ENCODE measurements at regions not wholly inside any gene's neighbourhood (a gene's known extent, or its start where the extent isn't known, plus 50 kb on each side); places are given as distances from the start of the nearest gene placed in this dataset.

DNA sequence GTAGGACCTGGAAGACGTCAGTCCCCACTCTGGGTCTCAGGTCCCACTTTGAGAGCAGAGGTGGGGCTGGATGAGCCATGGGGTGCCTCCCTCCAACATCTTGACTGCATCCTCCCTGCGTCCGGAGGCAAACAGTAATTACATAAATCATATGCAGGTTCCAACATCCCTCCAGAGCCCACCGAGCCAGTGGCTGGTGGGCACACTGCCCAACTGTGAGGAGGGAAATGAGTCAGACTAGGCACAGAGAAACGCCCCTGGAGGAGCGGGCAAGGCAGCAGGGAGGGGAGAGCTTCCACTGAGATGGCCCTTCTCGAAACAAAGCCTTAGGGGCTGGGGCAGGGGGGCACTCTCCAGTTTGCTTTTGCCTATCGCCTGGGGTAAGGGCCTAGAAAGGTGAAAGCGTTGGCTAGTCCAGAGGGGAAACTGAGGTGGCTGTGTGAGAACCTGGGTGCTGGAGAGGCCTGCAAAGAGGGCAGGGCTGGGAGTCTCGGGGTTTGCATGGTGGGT, 168.2 kb upstream of the MYCN start:
- Histone ChIP-seq H3K4me3 (ENCODE audit: low read length) (no peak overlapping the region), H3K27ac (ENCODE audit: low read length) (no peak overlapping the region), H3K36me3 (ENCODE audit: control insufficient read depth, insufficient read depth, low read length) (no peaks in the 10 kb centered on the region), H3K27me3 (ENCODE audit: control insufficient read depth, insufficient read depth, low read length) (no peaks in the 10 kb centered on the region), H3K9me3 (ENCODE audit: control insufficient read depth, insufficient read depth, low read length) (no peaks in the 10 kb centered on the region), H3K4me1 (ENCODE audit: control insufficient read depth, insufficient read depth, low read length) (no peaks in the 10 kb centered on the region)
- no peaks in the 10 kb centered on the region for H3K9me3 Mint-ChIP-seq
- TF ChIP-seq, protein P1, sequence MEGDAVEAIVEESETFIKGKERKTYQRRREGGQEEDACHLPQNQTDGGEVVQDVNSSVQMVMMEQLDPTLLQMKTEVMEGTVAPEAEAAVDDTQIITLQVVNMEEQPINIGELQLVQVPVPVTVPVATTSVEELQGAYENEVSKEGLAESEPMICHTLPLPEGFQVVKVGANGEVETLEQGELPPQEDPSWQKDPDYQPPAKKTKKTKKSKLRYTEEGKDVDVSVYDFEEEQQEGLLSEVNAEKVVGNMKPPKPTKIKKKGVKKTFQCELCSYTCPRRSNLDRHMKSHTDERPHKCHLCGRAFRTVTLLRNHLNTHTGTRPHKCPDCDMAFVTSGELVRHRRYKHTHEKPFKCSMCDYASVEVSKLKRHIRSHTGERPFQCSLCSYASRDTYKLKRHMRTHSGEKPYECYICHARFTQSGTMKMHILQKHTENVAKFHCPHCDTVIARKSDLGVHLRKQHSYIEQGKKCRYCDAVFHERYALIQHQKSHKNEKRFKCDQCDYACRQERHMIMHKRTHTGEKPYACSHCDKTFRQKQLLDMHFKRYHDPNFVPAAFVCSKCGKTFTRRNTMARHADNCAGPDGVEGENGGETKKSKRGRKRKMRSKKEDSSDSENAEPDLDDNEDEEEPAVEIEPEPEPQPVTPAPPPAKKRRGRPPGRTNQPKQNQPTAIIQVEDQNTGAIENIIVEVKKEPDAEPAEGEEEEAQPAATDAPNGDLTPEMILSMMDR (IDR thresholded peaks at IDR 0.05) = no peak
- intact Hi-C loops (cut with micrococcal nuclease) = no loop called here
- no peak for DNase-seq
- H3K27me3 Mint-ChIP-seq (ENCODE audit: low read depth in 2 of 2) = peaks cover 0 to 3% of the 10 kb centered on the region in 2 donors
- no peaks in the 10 kb centered on the region for H3K4me1 Mint-ChIP-seq
- no peak overlapping the region for H3K4me3 Mint-ChIP-seq
- ATAC-seq = no peak
- 73% methylated on average over 8 of the region's 10 CpGs for WGBS (ENCODE audit: insufficient coverage)
- no peaks in the 10 kb centered on the region for H3K36me3 Mint-ChIP-seq
- no peak overlapping the region for H3K27ac Mint-ChIP-seq

DNA sequence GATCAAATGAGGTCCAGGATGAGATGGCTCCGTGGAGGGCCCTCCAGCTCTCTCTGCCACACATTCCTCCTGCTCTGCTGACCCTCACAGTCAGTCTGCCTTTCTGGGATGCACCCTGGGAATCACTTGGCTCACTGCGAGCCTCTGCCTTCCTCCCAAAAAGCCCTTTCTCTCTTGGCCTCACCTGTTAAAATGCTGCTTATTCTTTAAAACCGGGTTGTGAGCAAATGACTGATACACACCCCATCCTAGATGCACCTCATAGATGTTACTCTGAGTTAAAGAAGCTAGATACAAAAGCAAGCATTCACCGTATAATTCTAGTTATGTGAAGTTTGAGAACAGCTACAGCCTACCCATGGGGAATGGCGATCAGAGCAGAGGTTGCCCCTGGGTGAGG, 167.7 kb upstream of the MYCN start:
- Mint-ChIP-seq H3K9me3 (no peaks in the 10 kb centered on the region), H3K4me3 (no peak overlapping the region), H3K4me1 (no peaks in the 10 kb centered on the region), H3K27me3 (ENCODE audit: low read depth in 2 of 2) (peaks cover 0 to 3% of the 10 kb centered on the region in 2 donors), H3K36me3 (no peaks in the 10 kb centered on the region), H3K27ac (no peak overlapping the region)
- DNase-seq (no peak), ATAC-seq (no peak)
- Histone ChIP-seq H3K9me3 (ENCODE audit: control insufficient read depth, insufficient read depth, low read length) (no peaks in the 10 kb centered on the region), H3K27ac (ENCODE audit: low read length) (no peak overlapping the region), H3K27me3 (ENCODE audit: control insufficient read depth, insufficient read depth, low read length) (no peaks in the 10 kb centered on the region), H3K36me3 (ENCODE audit: control insufficient read depth, insufficient read depth, low read length) (no peaks in the 10 kb centered on the region), H3K4me1 (ENCODE audit: control insufficient read depth, insufficient read depth, low read length) (no peaks in the 10 kb centered on the region), H3K4me3 (ENCODE audit: low read length) (no peak overlapping the region)
- intact Hi-C loops (cut with micrococcal nuclease) = no loop called here
- WGBS (ENCODE audit: insufficient coverage) = 91% methylated on average over 5 of the region's 5 CpGs
- TF ChIP-seq, protein P1 (IDR thresholded peaks at IDR 0.05) = no peak

DNA sequence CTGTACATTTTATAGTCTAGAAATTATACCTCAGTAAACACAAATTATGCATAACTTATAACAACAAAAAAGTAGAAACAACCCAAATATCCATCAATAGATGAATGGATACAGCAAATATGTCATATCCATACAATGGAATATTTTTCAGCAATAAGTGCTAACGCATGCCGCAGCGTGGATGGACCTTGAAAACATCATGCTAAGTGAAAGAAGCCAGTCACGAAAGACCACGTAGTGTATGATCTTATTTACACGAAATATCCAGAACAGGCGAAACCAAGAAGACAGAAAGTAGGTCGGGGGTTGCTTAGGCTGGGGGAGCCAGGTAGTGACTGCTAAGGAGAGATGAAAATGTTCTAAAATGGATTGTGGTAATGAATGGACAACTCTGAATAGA, 167.1 kb upstream of the MYCN start:
- H3K27ac Mint-ChIP-seq = no peak overlapping the region
- intact Hi-C loops (cut with micrococcal nuclease) = no loop called here

DNA sequence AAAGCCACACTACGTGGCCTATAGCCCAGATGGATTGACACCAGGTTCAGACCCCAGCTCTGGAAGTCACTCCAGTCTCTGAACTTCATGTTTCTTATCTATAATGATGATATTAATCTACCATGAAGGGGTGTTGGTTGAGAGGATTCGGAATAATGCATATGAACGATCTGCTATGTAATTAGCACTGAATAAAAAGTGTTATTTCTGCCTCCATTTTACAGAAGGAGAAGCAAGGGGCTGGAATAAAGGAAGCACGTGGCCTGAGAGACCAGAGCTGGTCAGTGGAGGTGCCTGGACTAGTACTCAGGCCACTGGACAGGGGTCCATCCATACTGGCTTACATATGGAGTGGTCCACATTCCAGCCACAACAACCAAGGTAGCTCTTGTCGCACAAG, 166.5 kb upstream of the MYCN start:
- TF ChIP-seq, protein P1 (IDR thresholded peaks at IDR 0.05) = no peak
- Mint-ChIP-seq H3K4me3 (no peak overlapping the region), H3K27me3 (ENCODE audit: low read depth in 2 of 2) (no peaks in the 10 kb centered on the region), H3K4me1 (no peaks in the 10 kb centered on the region), H3K36me3 (no peaks in the 10 kb centered on the region), H3K27ac (no peak overlapping the region), H3K9me3 (no peaks in the 10 kb centered on the region)
- intact Hi-C loops (cut with micrococcal nuclease) = no loop called here
- no peak overlapping the region for H3K4me3 ChIP-seq (ENCODE audit: low read length)
- 84% methylated on average over 5 of the region's 5 CpGs for WGBS (ENCODE audit: insufficient coverage)
- no peaks in the 10 kb centered on the region for H3K9me3 ChIP-seq (ENCODE audit: control insufficient read depth, insufficient read depth, low read length)
- no peak overlapping the region for H3K27ac ChIP-seq (ENCODE audit: low read length)
- no peak for ATAC-seq
- H3K4me1 ChIP-seq (ENCODE audit: control insufficient read depth, insufficient read depth, low read length) = no peaks in the 10 kb centered on the region
- H3K27me3 ChIP-seq (ENCODE audit: control insufficient read depth, insufficient read depth, low read length) = no peaks in the 10 kb centered on the region
- no peak for DNase-seq
- H3K36me3 ChIP-seq (ENCODE audit: control insufficient read depth, insufficient read depth, low read length) = no peaks in the 10 kb centered on the region

More for the DNA sequence above, 167.1 kb upstream of the MYCN start:
- no peaks in the 10 kb centered on the region for H3K27me3 Mint-ChIP-seq (ENCODE audit: low read depth in 2 of 2)
- Histone ChIP-seq H3K36me3 (ENCODE audit: control insufficient read depth, insufficient read depth, low read length) (no peaks in the 10 kb centered on the region), H3K9me3 (ENCODE audit: control insufficient read depth, insufficient read depth, low read length) (no peaks in the 10 kb centered on the region), H3K27me3 (ENCODE audit: control insufficient read depth, insufficient read depth, low read length) (no peaks in the 10 kb centered on the region), H3K4me1 (ENCODE audit: control insufficient read depth, insufficient read depth, low read length) (no peaks in the 10 kb centered on the region), H3K27ac (ENCODE audit: low read length) (no peak overlapping the region), H3K4me3 (ENCODE audit: low read length) (no peak overlapping the region)
- no peak overlapping the region for H3K4me3 Mint-ChIP-seq
- TF ChIP-seq, protein P1 (IDR thresholded peaks at IDR 0.05) = no peak
- H3K36me3 Mint-ChIP-seq = no peaks in the 10 kb centered on the region
- WGBS (ENCODE audit: insufficient coverage) = 87% methylated on average over 8 of the region's 8 CpGs
- DNase-seq = no peak
- no peaks in the 10 kb centered on the region for H3K9me3 Mint-ChIP-seq
- H3K4me1 Mint-ChIP-seq = no peaks in the 10 kb centered on the region
- ATAC-seq = no peak
